GM21381 (cell line): ENCODE measurements at regions not wholly inside any gene's neighbourhood (a gene's known extent, or its start where the extent isn't known, plus 50 kb on each side); places are given as distances from the start of the nearest gene placed in this dataset.

ENCODE experiments used
- ATAC-seq: cut with Tn5 transposase; IDR thresholded peaks from one replicate; pipeline ENCODE4 v1.9.1; 2021; ENCODE audit warnings: mild to moderate bottlenecking, moderate library complexity; ENCODE audit not compliant: unreplicated experiment

GRCh38 chr18:45222180-45222579 is 393.1 kb upstream of the SLC14A2 start:
- ATAC-seq = no peak

- ATAC-seq = no peak
Observed at GRCh38 chr18:45227001-45227742, 388.1 kb upstream of the SLC14A2 start.

GRCh38 chr18:45228796-45229388 is 386.4 kb upstream of the SLC14A2 start:
- ATAC-seq = no peak

- ATAC-seq = no peak
Observed at GRCh38 chr18:45231617-45232016, 383.7 kb upstream of the SLC14A2 start.

- no peak for ATAC-seq
Observed at GRCh38 chr18:45232061-45232460, 383.2 kb upstream of the SLC14A2 start.

- no peak for ATAC-seq
Observed at GRCh38 chr18:45236676-45237075, 378.6 kb upstream of the SLC14A2 start.

GRCh38 chr18:45237343-45238098 is 377.8 kb upstream of the SLC14A2 start:
- no peak for ATAC-seq

GRCh38 chr18:45241271-45241670 is 374.0 kb upstream of the SLC14A2 start:
- ATAC-seq = no peak

GRCh38 chr18:45241982-45242565 is 373.2 kb upstream of the SLC14A2 start:
- ATAC-seq = no peak

- ATAC-seq = no peak
Observed at GRCh38 chr18:45243340-45244110, 371.8 kb upstream of the SLC14A2 start.

GRCh38 chr18:45245091-45245511 is 370.2 kb upstream of the SLC14A2 start:
- ATAC-seq = no peak

GRCh38 chr18:45248240-45248903 is 366.9 kb upstream of the SLC14A2 start:
- ATAC-seq = no peak

- ATAC-seq = no peak
Observed at GRCh38 chr18:45249246-45249661, 366.0 kb upstream of the SLC14A2 start.

- ATAC-seq = no peak
Observed at GRCh38 chr18:45250479-45250878, 364.8 kb upstream of the SLC14A2 start.

GRCh38 chr18:45251236-45251635 is 364.0 kb upstream of the SLC14A2 start:
- no peak for ATAC-seq

GRCh38 chr18:45252474-45252873 is 362.8 kb upstream of the SLC14A2 start:
- ATAC-seq = no peak

- no peak for ATAC-seq
Observed at GRCh38 chr18:45253056-45253565, 362.2 kb upstream of the SLC14A2 start.

- ATAC-seq = no peak
Observed at GRCh38 chr18:45253973-45254708, 361.1 kb upstream of the SLC14A2 start.

- ATAC-seq = no peak
Observed at GRCh38 chr18:45254709-45255082, 360.6 kb upstream of the SLC14A2 start.
